K562 (cell line): ENCODE measurements at regions not wholly inside any gene's neighbourhood (a gene's known extent, or its start where the extent isn't known, plus 50 kb on each side); places are given as distances from the start of the nearest gene placed in this dataset.

ENCODE experiments used
- CHD7 ChIP-seq: fragments of 200-600 bp; sonication (generic); IDR thresholded peaks from one replicate; pipeline ENCODE4 v1.6.1; 2012; ENCODE audit warnings: mild to moderate bottlenecking, low read depth, low read length, inconsistent platforms
- GABPA ChIP-seq: fragments of 200-800 bp; sonication (Bioruptor generic); conservative IDR thresholded peaks from 2 replicates; pipeline ENCODE4 v1.6.1; 2016; ENCODE audit warnings: low read depth, missing genetic modification characterization, missing compliant biosample characterization
- NKRF ChIP-seq: fragments of 450-650 bp; IDR thresholded peaks from 2 replicates; pipeline ENCODE4 v1.6.1; 2016; ENCODE audit warnings: borderline replicate concordance
- PHF20 ChIP-seq: fragments of 450-650 bp; IDR thresholded peaks from 2 replicates; pipeline ENCODE4 v1.6.1; 2018; ENCODE audit not compliant: partially characterized antibody
- ZBED1 ChIP-seq: IDR thresholded peaks from 2 replicates; pipeline ENCODE4 v1.6.1; 2014
- ZNF121 ChIP-seq: sonication (generic); formaldehyde crosslinking; conservative IDR thresholded peaks from 2 replicates; pipeline ENCODE4 v1.8.0; 2022; ENCODE audit warnings: missing genetic modification reagents
- ZNF23 ChIP-seq: fragments of 250-450 bp; sonication (Bioruptor Pico); IDR thresholded peaks from 2 replicates; pipeline ENCODE4 v1.4.0; 2020; ENCODE audit warnings: mild to moderate bottlenecking
- ZNF551 ChIP-seq: fragments of 250-450 bp; sonication (Bioruptor Pico); IDR thresholded peaks from 2 replicates; pipeline ENCODE4 v1.5.0; 2021; ENCODE audit warnings: mild to moderate bottlenecking, moderate library complexity

GRCh38 chr4:65259296-65259695, 411.0 kb downstream of the EPHA5 start (continued):
- no peak for TF ChIP-seq NKRF
- no peak for TF ChIP-seq ZBED1
- no peak for TF ChIP-seq ZNF551
- no peak for TF ChIP-seq PHF20
- no peak for TF ChIP-seq ZNF121 (CRISPR knock-in tag)
- no peak for TF ChIP-seq ZNF23 (CRISPR knock-in tag)
- TF ChIP-seq CHD7, result no peak
- TF ChIP-seq GABPA (tag), result no peak
